ENCODE measurements at regions not wholly inside any gene's neighbourhood (a gene's known extent, or its start where the extent isn't known, plus 50 kb on each side); places are given as distances from the start of the nearest gene placed in this dataset.
"Not testable (repeated sequence)": the region's sequence is repeated elsewhere in the genome, so short reads cannot be mapped to it uniquely, and the experiment has no call there.

DNA sequence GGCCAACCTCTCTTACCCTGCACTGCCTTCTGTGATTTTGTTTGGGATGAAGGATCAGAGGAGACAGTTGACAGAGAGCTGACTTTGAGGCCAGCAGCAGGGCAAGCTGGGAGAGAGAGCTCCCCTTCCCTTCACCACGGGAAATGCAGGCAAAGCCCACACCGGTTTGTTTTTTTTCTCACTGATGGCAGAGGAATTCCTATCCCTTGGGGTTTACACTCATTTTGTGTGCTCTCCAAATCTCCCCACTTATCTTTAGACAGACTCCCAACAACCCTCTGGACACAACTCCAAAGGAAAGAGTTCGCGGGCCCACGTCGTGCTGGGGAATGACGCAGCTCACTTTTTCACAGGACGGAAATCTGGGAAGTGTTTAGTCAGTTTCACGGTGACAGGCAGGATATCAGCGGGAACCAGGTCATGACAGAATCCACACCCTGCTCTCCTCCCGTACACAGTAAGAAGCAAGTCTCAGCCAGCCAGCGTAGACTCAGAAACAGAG, 68.3 kb upstream of the FAM171A1 start:
- Mint-ChIP-seq H3K27ac (peak overlapping the region in 1 of 2 donors; percentile 92), H3K27me3 (peaks cover 38% of the 10 kb centered on the region), H3K4me1 (peaks cover 5% of the 10 kb centered on the region), H3K9me3 (no peaks in the 10 kb centered on the region), H3K4me3 (peak overlapping the region in 1 of 2 donors; percentile 10)
- ATAC-seq (no peak), DNase-seq (no peak)

DNA sequence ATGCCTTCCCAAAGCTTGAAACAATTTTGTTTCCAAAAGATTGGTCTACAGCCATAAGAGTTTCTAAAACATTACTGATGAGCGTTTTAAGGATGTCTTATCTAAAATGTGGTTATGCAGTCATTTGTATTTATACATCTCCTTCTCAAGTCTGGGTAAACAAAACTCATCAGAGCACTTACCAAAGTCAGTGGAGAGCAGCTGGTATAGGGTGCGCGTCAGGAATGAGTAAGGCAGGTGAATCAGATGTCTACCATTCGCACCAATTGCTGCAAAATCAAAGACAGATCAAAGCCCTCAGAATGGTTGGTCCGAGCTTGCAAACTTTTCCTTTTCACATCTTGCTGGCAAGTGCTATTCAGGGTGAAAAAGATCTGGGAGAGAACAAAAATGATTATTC, 65.6 kb upstream of the FAM171A1 start:
- H3K27me3 Mint-ChIP-seq, result peaks cover 40% of the 10 kb centered on the region
- H3K9me3 Mint-ChIP-seq, result no peaks in the 10 kb centered on the region
- no peak overlapping the region for H3K27ac Mint-ChIP-seq
- H3K4me1 Mint-ChIP-seq, result peaks cover 11% of the 10 kb centered on the region
- DNase-seq, result no peak
- no peak overlapping the region for H3K4me3 Mint-ChIP-seq
- ATAC-seq, result no peak

DNA sequence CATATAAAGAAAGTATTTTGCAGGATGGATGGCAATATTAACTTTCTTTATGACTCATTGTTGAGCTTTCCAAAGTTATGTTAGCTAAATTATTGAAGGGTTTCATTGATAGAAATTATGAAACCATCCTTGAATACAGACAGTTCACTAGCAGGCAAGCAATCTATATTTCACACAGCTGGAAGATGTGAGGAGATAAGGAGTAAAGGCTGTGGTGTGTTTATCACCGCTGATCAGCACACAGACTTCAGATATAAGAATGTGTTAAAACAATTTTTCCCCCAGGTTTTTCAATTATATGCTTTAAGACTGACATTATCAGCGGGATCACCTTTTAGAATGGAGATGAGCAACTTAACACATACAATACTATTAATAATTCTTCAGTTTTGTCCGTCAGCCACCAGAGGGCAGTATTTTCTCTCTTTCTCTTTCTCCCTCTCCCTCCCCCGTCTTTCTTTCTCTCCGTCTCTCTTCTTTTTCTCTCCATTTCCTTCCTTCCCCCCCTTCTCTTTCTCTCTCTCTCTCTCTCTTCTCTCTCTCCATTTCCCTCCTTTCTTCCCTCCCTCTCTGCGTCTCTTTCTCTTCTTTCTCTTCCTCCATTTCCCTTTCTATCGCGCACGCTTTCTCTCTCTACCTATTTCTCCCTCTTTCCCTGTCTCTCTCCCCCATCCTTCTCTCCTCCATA, 62.9 kb upstream of the FAM171A1 start:
- Mint-ChIP-seq H3K9me3 (no peaks in the 10 kb centered on the region), H3K4me3 (peak overlapping the region; percentile 86 to 88), H3K27me3 (peaks cover 36% of the 10 kb centered on the region), H3K27ac (peak overlapping the region; percentile 72 to 94), H3K4me1 (peaks cover 11% of the 10 kb centered on the region)
- DNase-seq, result peak in 1 of 2 donors; percentile 45
- ATAC-seq, result peak; percentile 59

DNA sequence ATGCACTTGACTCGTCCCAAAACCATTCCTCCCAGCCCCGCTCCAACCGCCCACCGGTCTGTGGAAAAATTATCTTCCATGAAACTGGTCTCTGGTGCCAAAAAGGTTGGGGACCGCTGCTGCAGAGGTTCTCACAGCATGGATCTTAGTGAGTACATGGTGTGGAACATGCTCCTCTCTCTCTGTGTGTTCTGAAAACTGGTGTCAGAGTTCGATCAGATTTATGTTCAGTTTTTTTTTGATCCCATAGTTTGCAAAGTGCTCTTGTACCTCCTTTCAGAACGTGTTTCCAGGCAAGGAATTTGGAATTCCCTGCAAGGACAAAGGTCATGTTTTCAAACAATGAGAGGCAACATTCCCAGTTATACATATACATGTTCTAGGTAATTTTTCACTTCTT, 61.2 kb upstream of the FAM171A1 start:
- Mint-ChIP-seq H3K27me3 (peaks cover 28% of the 10 kb centered on the region), H3K4me3 (no peak overlapping the region), H3K9me3 (no peaks in the 10 kb centered on the region), H3K27ac (no peak overlapping the region), H3K4me1 (peaks cover 11% of the 10 kb centered on the region)
- DNase-seq (no peak), ATAC-seq (no peak)

DNA sequence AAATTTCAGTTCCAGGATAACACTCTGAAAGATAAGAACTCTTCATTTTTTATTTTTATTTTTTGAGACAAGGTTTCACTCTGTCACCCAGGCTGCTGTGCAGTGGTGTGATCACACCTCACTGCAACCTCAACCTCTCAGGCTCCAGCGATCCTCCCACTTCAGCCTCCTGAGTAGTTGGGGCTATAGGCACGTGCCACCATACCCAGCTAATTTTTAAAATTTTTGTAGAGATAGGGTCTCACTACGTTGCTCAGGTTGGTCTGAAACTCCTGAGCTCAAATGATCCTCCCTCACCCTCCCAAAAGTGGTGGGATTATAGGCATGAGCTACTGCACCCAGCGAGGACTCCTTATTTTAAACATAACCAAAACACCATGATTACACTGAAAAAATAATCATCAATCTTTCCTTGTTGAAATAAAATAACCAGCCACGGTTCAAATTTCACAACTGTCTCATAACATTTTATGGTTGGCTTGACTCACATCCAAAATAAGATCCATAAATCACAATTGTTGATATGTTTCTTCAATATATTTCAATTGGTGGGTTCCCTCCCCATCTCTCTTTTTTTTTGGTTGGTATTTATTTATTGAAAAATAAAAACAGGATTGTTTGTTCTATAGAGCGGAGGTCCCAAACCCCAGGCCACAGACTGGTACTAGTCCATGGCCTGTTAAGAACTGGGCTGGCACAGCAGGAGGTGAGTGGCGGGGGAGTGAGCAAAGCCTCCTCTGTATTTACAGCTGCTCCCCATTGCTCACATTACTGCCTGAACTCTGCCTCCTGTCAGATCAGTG, 60.1 kb upstream of the FAM171A1 start:
- Mint-ChIP-seq H3K4me1 (peaks cover 11% of the 10 kb centered on the region), H3K27me3 (peaks cover 20% of the 10 kb centered on the region), H3K4me3 (no peak overlapping the region), H3K9me3 (no peaks in the 10 kb centered on the region), H3K27ac (no peak overlapping the region)
- ATAC-seq, result no peak
- DNase-seq, result no peak

DNA sequence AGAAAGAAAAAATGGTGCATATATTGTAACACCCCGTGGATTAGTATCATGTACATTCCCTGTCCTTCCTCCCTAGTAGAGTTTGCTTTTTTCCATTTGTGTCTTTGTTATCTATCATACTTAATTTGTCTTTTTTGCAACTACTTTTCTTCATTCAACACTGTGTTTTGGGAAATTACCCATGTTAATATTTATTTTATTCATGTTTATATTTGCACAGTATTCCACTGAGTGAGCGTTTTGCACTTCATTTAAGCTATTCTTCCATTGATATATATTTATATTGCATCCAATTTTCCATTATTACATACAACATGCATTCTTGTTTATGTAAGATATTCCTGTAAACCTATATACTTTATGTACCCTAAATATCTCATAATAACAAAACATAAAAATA, 57.6 kb upstream of the FAM171A1 start:
- H3K27me3 Mint-ChIP-seq, result peaks cover 7% of the 10 kb centered on the region
- H3K4me1 Mint-ChIP-seq, result no peaks in the 10 kb centered on the region
- H3K27ac Mint-ChIP-seq, result no peak overlapping the region
- DNase-seq (no peak), ATAC-seq (no peak)
- H3K9me3 Mint-ChIP-seq, result no peaks in the 10 kb centered on the region
- H3K4me3 Mint-ChIP-seq, result no peak overlapping the region

DNA sequence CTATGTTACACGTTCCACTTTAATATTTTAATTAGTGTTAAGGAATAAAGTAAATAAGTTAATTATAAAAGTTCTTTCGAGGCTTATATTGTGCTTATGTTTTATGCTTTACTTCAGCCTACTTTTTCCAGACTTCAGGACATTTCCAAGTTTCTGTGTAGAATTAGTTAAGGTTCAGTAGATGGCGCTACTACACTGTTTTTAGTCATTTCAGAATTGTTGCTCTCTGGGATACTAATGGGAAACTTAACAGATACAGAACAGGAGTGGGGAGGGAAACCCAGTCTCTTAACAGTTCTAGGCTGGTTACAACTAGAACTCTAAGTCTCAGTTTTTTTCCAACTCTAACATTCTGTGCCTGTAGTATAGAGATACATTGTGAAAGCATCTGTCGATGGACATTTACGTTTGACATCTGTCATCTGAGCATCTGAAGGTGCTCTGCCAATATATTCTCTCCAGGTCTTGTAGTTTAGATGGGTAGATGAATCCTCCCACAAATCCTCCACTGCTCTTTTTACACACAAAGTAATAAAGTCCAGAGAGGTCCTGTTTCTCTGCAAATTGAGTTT, 56.8 kb upstream of the FAM171A1 start:
- Mint-ChIP-seq H3K27ac (no peak overlapping the region), H3K9me3 (no peaks in the 10 kb centered on the region), H3K4me3 (no peak overlapping the region), H3K4me1 (no peaks in the 10 kb centered on the region), H3K27me3 (peaks cover 7% of the 10 kb centered on the region)
- ATAC-seq (no peak), DNase-seq (no peak)

DNA sequence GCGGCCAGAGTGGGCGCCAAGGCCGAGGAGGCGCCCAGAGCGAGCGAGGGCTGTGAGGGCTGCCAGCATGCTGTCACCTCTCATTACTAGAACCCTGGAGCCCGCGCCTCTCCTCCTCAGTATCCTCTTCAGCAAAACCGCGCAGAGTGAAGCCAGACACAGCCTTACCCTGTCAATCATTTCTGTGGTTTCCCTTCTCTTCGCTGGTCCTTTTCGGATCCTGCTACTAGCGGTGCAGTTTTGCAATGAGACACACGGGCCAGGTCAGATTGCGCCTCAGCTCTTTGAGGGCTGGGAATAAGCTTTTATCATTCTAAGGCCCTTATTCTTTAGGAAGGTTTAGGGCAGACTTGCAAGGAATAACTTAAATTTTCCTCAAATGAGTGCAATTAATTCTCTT, 55.5 kb upstream of the FAM171A1 start:
- ATAC-seq, result no peak
- Mint-ChIP-seq H3K4me3 (no peak overlapping the region), H3K9me3 (no peaks in the 10 kb centered on the region), H3K4me1 (no peaks in the 10 kb centered on the region), H3K27ac (no peak overlapping the region), H3K27me3 (peaks cover 11% of the 10 kb centered on the region)
- no peak for DNase-seq

DNA sequence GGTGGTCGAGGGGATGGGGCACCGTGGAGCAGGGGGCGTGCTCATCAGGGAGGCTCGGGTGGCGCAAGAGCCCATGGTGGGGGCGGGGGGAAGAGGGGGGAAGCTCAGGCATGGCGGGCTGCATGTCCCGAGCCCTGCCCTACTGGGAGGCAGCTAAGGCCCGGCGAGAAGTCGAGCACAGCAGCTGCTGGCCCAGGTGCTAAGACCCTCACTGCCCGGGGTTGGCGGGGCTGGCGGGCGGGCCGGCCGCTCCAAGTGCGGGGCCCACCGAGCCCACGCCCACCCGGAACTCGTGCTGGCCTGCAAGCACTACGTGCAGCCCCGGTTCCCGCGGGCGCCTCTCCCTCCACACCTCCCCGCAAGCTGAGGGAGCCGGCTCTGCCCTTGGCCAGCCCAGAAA, 55.0 kb upstream of the FAM171A1 start:
- peak; percentile 55 for ATAC-seq
- H3K9me3 Mint-ChIP-seq, result no peaks in the 10 kb centered on the region
- no peaks in the 10 kb centered on the region for H3K4me1 Mint-ChIP-seq

DNA sequence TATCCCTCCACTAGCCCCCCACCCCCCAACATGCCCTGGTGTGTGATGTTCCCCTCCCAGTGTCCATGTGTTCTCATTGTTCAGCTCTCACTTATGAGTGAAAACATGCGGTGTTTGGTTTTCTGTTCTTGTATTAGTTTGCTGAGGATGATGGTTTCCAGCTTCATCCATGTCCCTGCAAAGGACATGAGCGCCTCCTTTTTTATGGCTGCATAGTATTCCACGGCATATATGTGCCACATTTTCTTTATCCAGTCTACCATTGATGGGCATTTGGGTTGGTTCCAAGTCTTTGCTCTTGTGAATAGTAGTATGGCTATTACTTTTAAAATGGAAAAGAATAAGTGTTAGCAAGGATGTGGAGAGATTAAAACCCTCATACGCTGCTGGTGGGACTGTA, 50.8 kb upstream of the FAM171A1 start:
- H3K4me1 Mint-ChIP-seq, ATAC-seq, H3K4me3 Mint-ChIP-seq, DNase-seq, H3K27ac Mint-ChIP-seq, H3K9me3 Mint-ChIP-seq: not testable (repeated sequence)
- peaks cover 20% of the 10 kb centered on the region for H3K27me3 Mint-ChIP-seq

More for the DNA sequence above, 55.0 kb upstream of the FAM171A1 start:
- Mint-ChIP-seq H3K27ac (no peak overlapping the region), H3K4me3 (no peak overlapping the region), H3K27me3 (peaks cover 9% of the 10 kb centered on the region)
- no peak for DNase-seq
